ENCODE measurements at regions not wholly inside any gene's neighbourhood (a gene's known extent, or its start where the extent isn't known, plus 50 kb on each side); places are given as distances from the start of the nearest gene placed in this dataset.

- TF ChIP-seq CTCF (IDR thresholded peaks at IDR 0.05) (no peak), POLR2A (IDR thresholded peaks at IDR 0.05) (no peak)
Observed at GRCh38 chr11:134951305-134951700, 539.3 kb upstream of the B3GAT1 start.
